Fibroblast of mammary gland (primary cell): ENCODE measurements at regions not wholly inside any gene's neighbourhood (a gene's known extent, or its start where the extent isn't known, plus 50 kb on each side); places are given as distances from the start of the nearest gene placed in this dataset.

ENCODE experiments used
- DNase-seq: peaks from one replicate; pipeline ENCODE4 v3.0.0-alpha.2; 2010; ENCODE audit warnings: low read depth
- H3K4me3 ChIP-seq: 2 replicates; pipeline ENCODE4 v1.5.1; 2011; ENCODE audit warnings: low read depth, mild to moderate bottlenecking, low read length, moderate library complexity; ENCODE audit not compliant: control insufficient read depth
- CTCF ChIP-seq: conservative IDR thresholded peaks from 2 replicates; pipeline ENCODE4 v1.5.1; 2011; ENCODE audit warnings: low read depth, low read length, inconsistent platforms; ENCODE audit not compliant: control insufficient read depth, insufficient read depth

GRCh38 chr6:91486200-91486599 is 899.3 kb upstream of the MAP3K7 start:
- H3K4me3 ChIP-seq: no peak overlapping the region
- no peak for TF ChIP-seq CTCF
- no peak for DNase-seq

GRCh38 chr6:91485047-91485446 is 898.2 kb upstream of the MAP3K7 start:
- no peak overlapping the region for H3K4me3 ChIP-seq
- no peak for TF ChIP-seq CTCF
- no peak for DNase-seq

DNA sequence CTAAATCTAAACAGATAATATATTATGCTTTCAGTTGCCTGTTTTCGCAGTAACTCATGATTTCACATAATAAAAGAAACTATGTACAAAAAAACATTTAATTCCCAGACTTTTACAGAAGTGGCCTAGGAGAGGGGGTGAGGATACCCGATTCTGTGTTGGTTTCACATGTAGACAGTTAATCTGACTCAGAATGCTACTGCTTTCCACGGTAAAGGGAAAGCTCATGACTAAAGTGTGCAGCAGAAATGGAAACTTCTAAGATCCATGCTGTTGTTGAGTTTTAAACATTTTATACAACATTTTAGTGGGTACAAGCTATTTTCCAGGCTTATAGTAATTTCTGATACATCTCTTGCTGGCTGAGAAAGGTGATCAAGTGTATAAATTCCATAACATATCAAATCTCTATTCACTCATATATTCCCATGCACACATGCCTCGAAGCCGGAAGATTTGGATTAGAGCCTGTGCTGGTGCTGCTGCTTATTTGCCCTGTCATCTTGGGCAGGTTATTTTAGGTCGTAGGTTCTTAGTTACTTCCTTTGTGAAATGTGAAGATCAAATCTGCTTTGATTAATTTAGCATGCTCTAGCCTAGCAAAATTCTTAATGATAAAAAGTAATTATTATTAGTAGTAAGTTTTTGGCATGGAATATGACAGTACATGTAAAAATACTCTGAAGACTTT is 896.7 kb upstream of the MAP3K7 start:
- no peak for TF ChIP-seq CTCF
- H3K4me3 ChIP-seq: no peak overlapping the region
- no peak for DNase-seq

- no peak for TF ChIP-seq CTCF
- no peak overlapping the region for H3K4me3 ChIP-seq
- DNase-seq: no peak
Observed at GRCh38 chr6:91482498-91482897, 895.6 kb upstream of the MAP3K7 start.

- TF ChIP-seq CTCF: no peak
- no peak for DNase-seq
- no peak overlapping the region for H3K4me3 ChIP-seq
Observed at GRCh38 chr6:91480402-91480801, 893.5 kb upstream of the MAP3K7 start.

GRCh38 chr6:91477688-91478087 is 890.8 kb upstream of the MAP3K7 start:
- DNase-seq: no peak
- no peak overlapping the region for H3K4me3 ChIP-seq
- no peak for TF ChIP-seq CTCF

DNA sequence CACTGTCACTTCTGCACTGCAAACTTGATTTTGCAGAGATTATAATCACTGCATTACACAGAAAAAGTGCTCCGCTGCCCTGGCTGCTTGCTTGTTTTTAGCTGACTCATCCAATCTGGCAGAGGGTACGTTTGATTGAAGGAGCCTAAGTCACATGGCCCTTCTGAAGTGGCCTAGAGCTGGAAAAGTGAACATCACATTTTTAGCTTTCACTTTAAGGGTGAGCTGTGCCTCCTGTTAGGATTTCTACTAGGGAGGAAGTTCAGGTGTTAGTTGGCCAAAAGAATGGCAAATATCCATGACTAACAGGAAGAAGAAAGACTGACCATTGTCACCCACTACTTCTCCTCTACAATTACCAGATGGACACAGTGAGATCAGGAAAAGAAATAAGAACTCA is 889.1 kb upstream of the MAP3K7 start:
- H3K4me3 ChIP-seq: no peak overlapping the region
- TF ChIP-seq CTCF: no peak
- peak; percentile 2 for DNase-seq
